Fibroblast of lung (primary cell): ENCODE measurements at regions not wholly inside any gene's neighbourhood (a gene's known extent, or its start where the extent isn't known, plus 50 kb on each side); places are given as distances from the start of the nearest gene placed in this dataset.

Experiments used
- EZH2 ChIP-seq: IDR thresholded peaks from 2 replicates; pipeline ENCODE4 v1.5.1; 2012; ENCODE audit warnings: low read length, control low read depth, mild to moderate bottlenecking; ENCODE audit errors: missing control alignments
- TF ChIP-seq, protein P1 (sequence below), 2 donors: IDR thresholded peaks in 1 of 2; conservative IDR thresholded peaks in 1 of 2; 1 replicate in 1 of 2; 2 replicates in 1 of 2; pipeline ENCODE4 v1.5.1; 2011 to 2012; ENCODE audit warnings: low read length in 2 of 2, control low read depth in 1 of 2, inconsistent platforms in 1 of 2, low read depth in 1 of 2, mild to moderate bottlenecking in 1 of 2

DNA sequence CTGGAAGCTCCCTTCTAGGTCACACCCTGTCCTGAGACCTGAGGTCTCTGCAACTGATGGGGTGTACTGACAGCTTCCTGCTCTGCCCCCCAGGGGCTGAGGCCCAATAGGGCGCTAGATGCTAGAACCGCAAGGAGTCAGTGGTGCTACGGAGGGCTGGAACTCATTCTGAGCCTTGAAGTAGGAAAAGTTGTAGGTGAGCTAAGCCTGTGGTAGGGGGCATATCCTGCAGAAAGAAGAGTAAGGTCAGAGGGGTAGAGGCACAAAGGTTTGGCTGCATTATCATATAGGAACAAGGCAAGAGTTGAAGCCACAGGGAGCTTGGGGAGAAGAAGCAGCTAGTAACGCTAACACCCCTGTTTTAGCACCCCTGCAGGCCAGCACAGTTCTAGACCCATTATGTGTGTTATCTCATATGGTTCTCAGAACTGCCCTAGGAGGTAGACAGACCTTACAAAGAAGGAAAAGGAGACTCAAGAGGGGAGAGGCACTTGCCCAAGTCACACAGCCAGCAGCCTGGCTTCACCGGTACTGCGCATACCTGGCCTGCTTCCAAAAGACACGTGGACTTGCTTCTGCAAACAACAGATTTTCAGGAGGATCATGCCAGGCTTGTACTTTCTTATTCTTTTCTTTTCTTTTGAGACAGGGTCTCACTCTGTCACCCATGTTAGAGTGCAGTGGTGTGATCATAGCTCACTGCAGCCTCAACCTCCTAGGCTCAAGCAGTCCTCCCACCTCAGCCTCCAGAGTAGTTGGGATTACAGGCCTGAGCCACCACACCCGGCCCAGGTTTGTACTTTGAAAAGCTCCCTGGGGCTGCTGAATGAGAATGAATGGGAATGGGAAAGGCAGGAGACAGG, 156.1 kb downstream of the MRPL14 start:
- TF ChIP-seq, protein P1, sequence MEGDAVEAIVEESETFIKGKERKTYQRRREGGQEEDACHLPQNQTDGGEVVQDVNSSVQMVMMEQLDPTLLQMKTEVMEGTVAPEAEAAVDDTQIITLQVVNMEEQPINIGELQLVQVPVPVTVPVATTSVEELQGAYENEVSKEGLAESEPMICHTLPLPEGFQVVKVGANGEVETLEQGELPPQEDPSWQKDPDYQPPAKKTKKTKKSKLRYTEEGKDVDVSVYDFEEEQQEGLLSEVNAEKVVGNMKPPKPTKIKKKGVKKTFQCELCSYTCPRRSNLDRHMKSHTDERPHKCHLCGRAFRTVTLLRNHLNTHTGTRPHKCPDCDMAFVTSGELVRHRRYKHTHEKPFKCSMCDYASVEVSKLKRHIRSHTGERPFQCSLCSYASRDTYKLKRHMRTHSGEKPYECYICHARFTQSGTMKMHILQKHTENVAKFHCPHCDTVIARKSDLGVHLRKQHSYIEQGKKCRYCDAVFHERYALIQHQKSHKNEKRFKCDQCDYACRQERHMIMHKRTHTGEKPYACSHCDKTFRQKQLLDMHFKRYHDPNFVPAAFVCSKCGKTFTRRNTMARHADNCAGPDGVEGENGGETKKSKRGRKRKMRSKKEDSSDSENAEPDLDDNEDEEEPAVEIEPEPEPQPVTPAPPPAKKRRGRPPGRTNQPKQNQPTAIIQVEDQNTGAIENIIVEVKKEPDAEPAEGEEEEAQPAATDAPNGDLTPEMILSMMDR (conservative IDR thresholded peaks at IDR 0.05 in 1 of 2, IDR thresholded peaks at IDR 0.05 in 1 of 2; ENCODE audit: low read depth in 1 of 2, low read length in 2 of 2) = no peak
- no peak for TF ChIP-seq EZH2
